GM06990 (cell line): ENCODE measurements at regions not wholly inside any gene's neighbourhood (a gene's known extent, or its start where the extent isn't known, plus 50 kb on each side); places are given as distances from the start of the nearest gene placed in this dataset.

Experiments
- DNase-seq: peaks from one replicate; pipeline ENCODE4 v3.0.0-alpha.2; 2011; ENCODE audit not compliant: insufficient read length; ENCODE audit errors: extremely low read depth
- H3K27me3 ChIP-seq: replicated peaks from 2 replicates; pipeline ENCODE4 v1.6.0; 2011; ENCODE audit warnings: low read length; ENCODE audit not compliant: control insufficient read depth, insufficient read depth
- H3K36me3 ChIP-seq: 2 replicates; pipeline ENCODE4 v1.5.1; 2011; ENCODE audit warnings: low read length; ENCODE audit not compliant: control insufficient read depth, insufficient read depth
- H3K4me3 ChIP-seq: replicated peaks from 2 replicates; pipeline ENCODE4 v1.5.1; 2011; ENCODE audit warnings: low read depth, mild to moderate bottlenecking, control low read depth, low read length
- TF ChIP-seq, protein P1 (sequence below): IDR thresholded peaks from 2 replicates; pipeline ENCODE4 v1.5.1; 2011; ENCODE audit warnings: low read length, control low read depth, mild to moderate bottlenecking, inconsistent platforms; ENCODE audit not compliant: insufficient read depth, poor library complexity, severe bottlenecking

DNA sequence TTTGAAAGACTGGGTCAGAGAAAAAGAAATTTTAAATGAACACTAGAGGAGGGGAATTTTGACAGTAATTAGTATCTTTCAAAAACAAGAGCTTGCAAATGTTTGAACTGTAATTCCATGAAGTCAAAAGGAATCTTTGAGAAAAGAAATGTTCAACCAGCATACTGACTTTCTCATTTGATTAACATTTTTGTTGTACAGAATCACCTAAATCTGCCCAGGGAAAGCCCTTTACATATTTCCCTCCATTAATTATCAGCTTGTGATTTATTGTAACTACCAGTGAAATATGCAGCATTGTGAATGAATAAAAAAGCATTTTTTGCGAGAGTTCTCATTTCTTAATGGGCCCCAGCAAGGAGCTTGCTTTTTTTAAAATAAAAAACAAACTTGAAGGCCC, 61.2 kb upstream of the CCDC91 start:
- TF ChIP-seq, protein P1, sequence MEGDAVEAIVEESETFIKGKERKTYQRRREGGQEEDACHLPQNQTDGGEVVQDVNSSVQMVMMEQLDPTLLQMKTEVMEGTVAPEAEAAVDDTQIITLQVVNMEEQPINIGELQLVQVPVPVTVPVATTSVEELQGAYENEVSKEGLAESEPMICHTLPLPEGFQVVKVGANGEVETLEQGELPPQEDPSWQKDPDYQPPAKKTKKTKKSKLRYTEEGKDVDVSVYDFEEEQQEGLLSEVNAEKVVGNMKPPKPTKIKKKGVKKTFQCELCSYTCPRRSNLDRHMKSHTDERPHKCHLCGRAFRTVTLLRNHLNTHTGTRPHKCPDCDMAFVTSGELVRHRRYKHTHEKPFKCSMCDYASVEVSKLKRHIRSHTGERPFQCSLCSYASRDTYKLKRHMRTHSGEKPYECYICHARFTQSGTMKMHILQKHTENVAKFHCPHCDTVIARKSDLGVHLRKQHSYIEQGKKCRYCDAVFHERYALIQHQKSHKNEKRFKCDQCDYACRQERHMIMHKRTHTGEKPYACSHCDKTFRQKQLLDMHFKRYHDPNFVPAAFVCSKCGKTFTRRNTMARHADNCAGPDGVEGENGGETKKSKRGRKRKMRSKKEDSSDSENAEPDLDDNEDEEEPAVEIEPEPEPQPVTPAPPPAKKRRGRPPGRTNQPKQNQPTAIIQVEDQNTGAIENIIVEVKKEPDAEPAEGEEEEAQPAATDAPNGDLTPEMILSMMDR, result no peak
- DNase-seq, result no peak
- Histone ChIP-seq H3K36me3 (no peaks in the 10 kb centered on the region), H3K4me3 (no peak overlapping the region), H3K27me3 (no peaks in the 10 kb centered on the region)

DNA sequence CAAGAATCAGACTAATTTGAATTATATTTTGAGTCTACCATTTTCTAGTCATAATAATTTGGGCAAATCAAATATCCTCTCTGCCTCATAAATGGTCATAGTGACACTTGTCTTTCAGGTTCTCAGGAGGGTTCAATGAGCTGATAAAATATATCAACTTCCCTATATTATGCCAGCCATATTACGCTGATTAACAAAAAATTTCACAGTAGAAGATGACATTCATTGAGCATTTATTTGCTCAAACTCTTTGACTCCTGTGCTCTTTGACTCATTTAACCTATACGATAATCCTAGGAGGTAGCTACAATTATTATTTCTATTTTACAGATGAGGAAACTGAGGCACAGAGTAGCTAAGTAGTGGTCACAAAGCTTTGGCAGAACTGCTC, 60.0 kb upstream of the CCDC91 start:
- Histone ChIP-seq H3K4me3 (no peak overlapping the region), H3K27me3 (no peaks in the 10 kb centered on the region), H3K36me3 (no peaks in the 10 kb centered on the region)
- no peak for DNase-seq
- TF ChIP-seq, protein P1, result no peak

- Histone ChIP-seq H3K36me3 (no peaks in the 10 kb centered on the region), H3K27me3 (no peaks in the 10 kb centered on the region), H3K4me3 (no peak overlapping the region)
- no peak for DNase-seq
- TF ChIP-seq, protein P1, result no peak
Observed at GRCh38 chr12:28130625-28131598, 59.3 kb upstream of the CCDC91 start.

- DNase-seq, result no peak
- Histone ChIP-seq H3K4me3 (no peak overlapping the region), H3K27me3 (no peaks in the 10 kb centered on the region), H3K36me3 (no peaks in the 10 kb centered on the region)
- TF ChIP-seq, protein P1, result no peak
Observed at GRCh38 chr12:28132398-28132797, 57.9 kb upstream of the CCDC91 start.

GRCh38 chr12:28135801-28136439, 54.3 kb upstream of the CCDC91 start:
- no peaks in the 10 kb centered on the region for H3K36me3 ChIP-seq
- TF ChIP-seq, protein P1, result no peak
- DNase-seq, result no peak

More at GRCh38 chr12:28135801-28136439, 54.3 kb upstream of the CCDC91 start:
- Histone ChIP-seq H3K27me3 (no peaks in the 10 kb centered on the region), H3K4me3 (no peak overlapping the region)
